ENCODE measurements at regions not wholly inside any gene's neighbourhood (a gene's known extent, or its start where the extent isn't known, plus 50 kb on each side); places are given as distances from the start of the nearest gene placed in this dataset.

GRCh38 chr5:91280362-91281269 lies 102.5 kb downstream of the ARRDC3 start:
- peaks cover 13 to 34% (median 23%) of the 10 kb centered on the region in 7 donors for H3K4me1 Mint-ChIP-seq
- no peaks in the 10 kb centered on the region for H3K27me3 ChIP-seq (ENCODE audit: control insufficient read depth in 2 of 2, insufficient read depth in 2 of 2, low read length in 2 of 2)
- H3K4me3 Mint-ChIP-seq, result peak overlapping the region; percentile 88 to 99 (median 92)
- H3K4me3 ChIP-seq (ENCODE audit: low read length), result peak overlapping the region; percentile 76
- intact Hi-C loops (cut with micrococcal nuclease), result loop anchor here (1.0 to 5.0 kb wide), 11 partner anchors 10 to 871 kb away; partner anchors contain the start of genes CETN3 (in 1 of the 2), LYSMD3 (in 1 of the 2), MBLAC2 (in 1 of the 2) and POLR3G (in 1 of the 2)
- H3K27me3 Mint-ChIP-seq, result peaks cover 0 to 13% (median 0%) of the 10 kb centered on the region in 5 donors
- peak; percentile 45 to 89 (median 63) for DNase-seq
- peaks cover 0 to 24% (median 6%) of the 10 kb centered on the region in 5 donors for H3K36me3 Mint-ChIP-seq
- no peaks in the 10 kb centered on the region for H3K9me3 ChIP-seq (ENCODE audit: control insufficient read depth in 2 of 3, low read length in 3 of 3)
- ATAC-seq, result peak; percentile 90
- H3K27ac Mint-ChIP-seq, result peak overlapping the region; percentile 74 to 94 (median 91)
- ChIA-PET POLR2A (interaction anchor here (1.1 to 4.5 kb wide), 6 partner anchors 22 to 105 kb away, joined by 4 to 48 read pairs (median 18); partner anchors contain the start of gene ARRDC3), CTCF (interaction anchor here (0.6 to 3.1 kb wide), 3 partner anchors 61 to 104 kb away, joined by 3 to 16 read pairs (median 3); partner anchors contain the start of gene ARRDC3)
- H3K9me3 Mint-ChIP-seq, result peaks cover 0 to 12% (median 5%) of the 10 kb centered on the region in 11 donors
- H3K27ac ChIP-seq (ENCODE audit: low read depth, low read length), result peak overlapping the region; percentile 41
- H3K36me3 ChIP-seq (ENCODE audit: control insufficient read depth in 2 of 3, insufficient read depth in 3 of 3, low read length in 3 of 3), result no peaks in the 10 kb centered on the region
- peaks cover 0 to 4% of the 10 kb centered on the region in 2 donors for H3K4me1 ChIP-seq (ENCODE audit: control insufficient read depth in 2 of 2, insufficient read depth in 2 of 2, low read length in 2 of 2)

DNA sequence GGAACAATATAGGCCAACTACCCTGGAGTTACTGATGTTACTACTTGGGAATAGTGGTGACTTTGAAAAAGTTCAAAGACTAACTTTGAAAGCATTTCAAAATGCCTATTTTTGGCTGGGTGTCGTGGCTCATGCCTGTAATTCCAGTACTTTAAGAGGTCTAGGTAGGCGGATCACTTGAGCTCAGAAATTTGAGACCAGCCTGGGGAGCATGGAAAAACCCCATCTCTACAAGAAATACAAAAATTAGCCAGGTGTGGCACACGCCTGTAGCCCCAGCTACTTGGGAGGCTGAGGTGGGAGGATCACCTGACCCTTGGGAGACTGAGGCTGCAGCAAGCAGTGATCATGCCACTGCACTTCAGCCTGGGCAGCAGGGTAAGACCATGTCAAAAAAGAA lies 105.3 kb downstream of the ARRDC3 start:
- Mint-ChIP-seq H3K27me3 (peaks cover 0 to 14% (median 0%) of the 10 kb centered on the region in 5 donors), H3K9me3 (peaks cover 0 to 2% (median 0%) of the 10 kb centered on the region in 11 donors), H3K4me1 (peaks cover 13 to 29% (median 19%) of the 10 kb centered on the region in 7 donors), H3K4me3 (peak overlapping the region in 1 of 10 donors; percentile 8), H3K27ac (no peak overlapping the region), H3K36me3 (peaks cover 0 to 11% (median 0%) of the 10 kb centered on the region in 5 donors)
- Histone ChIP-seq H3K27ac (ENCODE audit: low read depth, low read length) (no peak overlapping the region), H3K36me3 (ENCODE audit: control insufficient read depth in 2 of 3, insufficient read depth in 3 of 3, low read length in 3 of 3) (no peaks in the 10 kb centered on the region), H3K4me1 (ENCODE audit: control insufficient read depth in 2 of 2, insufficient read depth in 2 of 2, low read length in 2 of 2) (peaks cover 0 to 4% of the 10 kb centered on the region in 2 donors), H3K27me3 (ENCODE audit: control insufficient read depth in 2 of 2, insufficient read depth in 2 of 2, low read length in 2 of 2) (no peaks in the 10 kb centered on the region), H3K4me3 (ENCODE audit: low read length) (no peak overlapping the region), H3K9me3 (ENCODE audit: control insufficient read depth in 2 of 3, low read length in 3 of 3) (no peaks in the 10 kb centered on the region)
- ChIA-PET POLR2A (interaction anchor here (3.4 kb wide), 1 partner anchor 106 kb away, joined by 19 read pairs; the partner anchor contains the start of gene ARRDC3), CTCF (no interaction called here)
- no peak for ATAC-seq
- DNase-seq, result no peak
- intact Hi-C loops (cut with micrococcal nuclease), result no loop called here

DNA sequence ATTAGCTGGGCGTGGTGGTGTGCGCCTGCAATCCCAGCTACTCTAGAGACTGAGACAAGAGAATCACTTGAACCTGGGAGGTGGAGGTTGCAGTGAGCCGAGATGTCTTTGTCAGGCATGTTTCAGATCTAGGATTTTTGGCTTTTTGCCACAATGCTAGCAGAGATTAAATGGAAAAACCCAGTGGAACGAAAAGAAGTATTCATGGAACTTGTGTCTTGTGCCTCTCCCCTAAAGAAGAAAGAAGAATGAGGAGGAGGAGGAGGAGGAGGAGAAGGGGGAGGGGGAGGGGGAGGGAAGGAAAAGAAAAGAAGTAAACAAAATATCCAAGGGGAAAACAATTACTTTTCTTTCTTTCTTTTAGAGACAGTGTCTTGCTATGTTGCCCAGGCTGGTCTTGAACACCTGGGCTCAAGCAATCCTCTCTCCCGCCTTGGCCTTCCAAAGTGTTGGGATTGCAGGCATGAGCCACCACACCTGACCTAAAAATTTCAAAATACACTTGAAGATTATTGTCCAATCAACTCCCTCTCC lies 106.0 kb downstream of the ARRDC3 start:
- CTCF ChIA-PET, result no interaction called here
- peak overlapping the region in 1 of 9 donors; percentile 11 for H3K27ac Mint-ChIP-seq

GRCh38 chr5:91272858-91273257 lies 110.3 kb downstream of the ARRDC3 start:
- no peak overlapping the region for H3K4me3 Mint-ChIP-seq
- no peak for DNase-seq
- no peaks in the 10 kb centered on the region for H3K36me3 ChIP-seq (ENCODE audit: control insufficient read depth in 2 of 3, insufficient read depth in 3 of 3, low read length in 3 of 3)
- H3K4me3 ChIP-seq (ENCODE audit: low read length), result no peak overlapping the region
- H3K27me3 ChIP-seq (ENCODE audit: control insufficient read depth in 2 of 2, insufficient read depth in 2 of 2, low read length in 2 of 2), result no peaks in the 10 kb centered on the region
- peaks cover 0 to 5% (median 0%) of the 10 kb centered on the region in 5 donors for H3K36me3 Mint-ChIP-seq
- H3K27me3 Mint-ChIP-seq, result peaks cover 0 to 14% (median 0%) of the 10 kb centered on the region in 5 donors
- H3K9me3 ChIP-seq (ENCODE audit: control insufficient read depth in 2 of 3, low read length in 3 of 3), result no peaks in the 10 kb centered on the region
- H3K9me3 Mint-ChIP-seq, result peaks cover 0 to 2% (median 0%) of the 10 kb centered on the region in 11 donors
- peaks cover 8 to 24% (median 9%) of the 10 kb centered on the region in 7 donors for H3K4me1 Mint-ChIP-seq
- peak overlapping the region in 1 of 9 donors; percentile 43 for H3K27ac Mint-ChIP-seq
- no peaks in the 10 kb centered on the region for H3K4me1 ChIP-seq (ENCODE audit: control insufficient read depth in 2 of 2, insufficient read depth in 2 of 2, low read length in 2 of 2)
- ATAC-seq, result no peak
- intact Hi-C loops (cut with micrococcal nuclease), result no loop called here
- CTCF ChIA-PET, result no interaction called here
- POLR2A ChIA-PET, result interaction anchor here (0.7 kb wide), 1 partner anchor 107 kb away, joined by 3 read pairs; no protein-coding TSS in a partner anchor
- H3K27ac ChIP-seq (ENCODE audit: low read depth, low read length), result no peak overlapping the region

More for the DNA sequence above, 106.0 kb downstream of the ARRDC3 start:
- no peaks in the 10 kb centered on the region for H3K36me3 ChIP-seq (ENCODE audit: control insufficient read depth in 2 of 3, insufficient read depth in 3 of 3, low read length in 3 of 3)
- ATAC-seq (no peak), DNase-seq (no peak)
- POLR2A ChIA-PET, result interaction anchor here (3.4 kb wide), 1 partner anchor 106 kb away, joined by 19 read pairs; the partner anchor contains the start of gene ARRDC3
- peaks cover 0 to 7% (median 0%) of the 10 kb centered on the region in 5 donors for H3K36me3 Mint-ChIP-seq
- H3K4me3 ChIP-seq (ENCODE audit: low read length), result no peak overlapping the region
- peaks cover 0 to 2% (median 0%) of the 10 kb centered on the region in 11 donors for H3K9me3 Mint-ChIP-seq
- H3K4me3 Mint-ChIP-seq, result no peak overlapping the region
- no peak overlapping the region for H3K27ac ChIP-seq (ENCODE audit: low read depth, low read length)
- no peaks in the 10 kb centered on the region for H3K27me3 ChIP-seq (ENCODE audit: control insufficient read depth in 2 of 2, insufficient read depth in 2 of 2, low read length in 2 of 2)
- intact Hi-C loops (cut with micrococcal nuclease), result no loop called here
- H3K27me3 Mint-ChIP-seq, result peaks cover 0 to 14% (median 0%) of the 10 kb centered on the region in 5 donors
- H3K4me1 Mint-ChIP-seq, result peaks cover 13 to 28% (median 19%) of the 10 kb centered on the region in 7 donors
- H3K9me3 ChIP-seq (ENCODE audit: control insufficient read depth in 2 of 3, low read length in 3 of 3), result no peaks in the 10 kb centered on the region
- peaks cover 0 to 4% of the 10 kb centered on the region in 2 donors for H3K4me1 ChIP-seq (ENCODE audit: control insufficient read depth in 2 of 2, insufficient read depth in 2 of 2, low read length in 2 of 2)

- POLR2A ChIA-PET, result interaction anchor here (0.7 kb wide), 1 partner anchor 108 kb away, joined by 3 read pairs; no protein-coding TSS in a partner anchor
- no peak for ATAC-seq
- Mint-ChIP-seq H3K27me3 (peaks cover 0 to 15% (median 0%) of the 10 kb centered on the region in 5 donors), H3K4me1 (peaks cover 8 to 24% (median 9%) of the 10 kb centered on the region in 7 donors), H3K9me3 (peaks cover 0 to 2% (median 0%) of the 10 kb centered on the region in 11 donors), H3K27ac (no peak overlapping the region), H3K36me3 (peaks cover 0 to 5% (median 0%) of the 10 kb centered on the region in 5 donors), H3K4me3 (no peak overlapping the region)
- H3K4me1 ChIP-seq (ENCODE audit: control insufficient read depth in 2 of 2, insufficient read depth in 2 of 2, low read length in 2 of 2), result no peaks in the 10 kb centered on the region
- no peak overlapping the region for H3K4me3 ChIP-seq (ENCODE audit: low read length)
- DNase-seq, result no peak
- H3K27ac ChIP-seq (ENCODE audit: low read depth, low read length), result no peak overlapping the region
- intact Hi-C loops (cut with micrococcal nuclease), result no loop called here
- no peaks in the 10 kb centered on the region for H3K36me3 ChIP-seq (ENCODE audit: control insufficient read depth in 2 of 3, insufficient read depth in 3 of 3, low read length in 3 of 3)
- no peaks in the 10 kb centered on the region for H3K27me3 ChIP-seq (ENCODE audit: control insufficient read depth in 2 of 2, insufficient read depth in 2 of 2, low read length in 2 of 2)
- no peaks in the 10 kb centered on the region for H3K9me3 ChIP-seq (ENCODE audit: control insufficient read depth in 2 of 3, low read length in 3 of 3)
- CTCF ChIA-PET, result interaction anchor here (0.6 kb wide), 1 partner anchor 11 kb away, joined by 6 read pairs; no protein-coding TSS in a partner anchor
Measured at GRCh38 chr5:91271999-91272398, 111.1 kb downstream of the ARRDC3 start.

DNA sequence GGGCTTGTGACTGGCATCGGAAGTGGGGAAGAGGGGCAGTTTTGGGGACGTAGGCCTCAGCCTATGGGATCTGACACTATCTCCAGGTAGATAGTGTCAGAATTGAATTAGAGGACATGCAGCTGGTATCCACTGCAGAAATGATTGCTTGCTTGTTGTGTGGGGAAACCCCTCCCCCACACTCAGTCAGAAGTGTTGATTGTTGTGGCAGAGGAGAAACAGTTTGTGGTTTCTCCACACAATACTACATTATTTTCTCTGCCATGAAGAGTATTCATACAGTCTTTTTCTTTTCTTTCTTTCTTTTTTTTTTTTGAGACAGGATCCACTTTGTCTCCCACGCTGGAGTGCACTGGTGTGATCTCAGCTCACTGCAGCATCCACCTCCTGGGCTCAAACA lies 113.9 kb downstream of the ARRDC3 start:
- ATAC-seq (peak; percentile 54), DNase-seq (peak in 4 of 9 donors; percentile 2 to 54 (median 18))
- POLR2A ChIA-PET, result interaction anchor here (0.6 to 1.6 kb wide), 3 partner anchors 14 to 114 kb away, joined by 3 to 8 read pairs (median 4); partner anchors contain the start of gene ARRDC3
- Histone ChIP-seq H3K9me3 (ENCODE audit: control insufficient read depth in 2 of 3, low read length in 3 of 3) (no peaks in the 10 kb centered on the region), H3K27ac (ENCODE audit: low read depth, low read length) (no peak overlapping the region), H3K4me3 (ENCODE audit: low read length) (no peak overlapping the region), H3K4me1 (ENCODE audit: control insufficient read depth in 2 of 2, insufficient read depth in 2 of 2, low read length in 2 of 2) (no peaks in the 10 kb centered on the region), H3K36me3 (ENCODE audit: control insufficient read depth in 2 of 3, insufficient read depth in 3 of 3, low read length in 3 of 3) (no peaks in the 10 kb centered on the region), H3K27me3 (ENCODE audit: control insufficient read depth in 2 of 2, insufficient read depth in 2 of 2, low read length in 2 of 2) (no peaks in the 10 kb centered on the region)
- Mint-ChIP-seq H3K27me3 (peaks cover 0 to 15% (median 0%) of the 10 kb centered on the region in 5 donors), H3K27ac (peak overlapping the region in 1 of 9 donors; percentile 55), H3K36me3 (no peaks in the 10 kb centered on the region), H3K9me3 (peaks cover 0 to 2% (median 0%) of the 10 kb centered on the region in 11 donors), H3K4me1 (peaks cover 9 to 32% (median 18%) of the 10 kb centered on the region in 7 donors), H3K4me3 (peak overlapping the region in 2 of 10 donors; percentile 19 to 40)
- intact Hi-C loops (cut with micrococcal nuclease), result loop anchor here in 1 of 2 donors (1.0 to 5.0 kb wide), 4 partner anchors 11 to 113 kb away; partner anchors contain the start of gene ARRDC3
- CTCF ChIA-PET, result interaction anchor here (1.0 to 1.1 kb wide), 2 partner anchors 13 to 116 kb away, joined by 3 to 5 read pairs; no protein-coding TSS in a partner anchor
